Pancreas (tissue), 10 donors: ENCODE measurements at regions not wholly inside any gene's neighbourhood (a gene's known extent, or its start where the extent isn't known, plus 50 kb on each side); places are given as distances from the start of the nearest gene placed in this dataset.

Source experiments
- ATAC-seq, 4 donors: fragments of 200-7000 bp; cut with Tn5 transposase; one replicate each; pipeline versions ENCODE4 v1.8.0 to v1.9.1; 2020; ENCODE audit warnings: mild to moderate bottlenecking in 4 of 4, moderate library complexity in 4 of 4
- DNase-seq, 6 donors: peaks; one replicate each; pipeline ENCODE4 v3.0.0-alpha.2; 2020
- FAIRE-seq: peaks from 2 replicates; lab custom pipeline; 2012; peaks lifted over from hg19 to GRCh38; lab: Jason Lieb, UNC
- H3K27ac ChIP-seq, 4 donors: fragments of 200-600 bp; sonication (generic); 1 replicate in 3 of 4; 2 replicates in 1 of 4; pipeline versions ENCODE4 v1.5.0 to v1.8.0; 2020
- H3K27me3 ChIP-seq, 4 donors: fragments of 200-600 bp; one replicate each; pipeline ENCODE4 v1.8.0; 2021
- H3K36me3 ChIP-seq, 3 donors: fragments of 200-600 bp; sonication (generic) in 1 of 3; one replicate each; pipeline versions ENCODE4 v1.5.0 to v1.8.0; 2020 to 2021
- H3K4me1 ChIP-seq, 3 donors: fragments of 200-600 bp; one replicate each; pipeline ENCODE4 v1.8.0; 2021
- H3K4me3 ChIP-seq, 4 donors: fragments of 200-600 bp; sonication (generic) in 2 of 4; one replicate each; pipeline versions ENCODE4 v1.5.0 to v1.8.0; 2020 to 2021
- H3K9me3 ChIP-seq, 4 donors: fragments of 200-600 bp; one replicate each; pipeline ENCODE4 v1.8.0; 2021
- CTCF ChIP-seq, 4 donors: fragments of 200-600 bp; sonication (generic) in 3 of 4; IDR thresholded peaks; one replicate each; pipeline versions ENCODE4 v1.5.0 to v1.8.0; 2021; ENCODE audit warnings: antibody characterized with exemption in 4 of 4
- WGBS, 2 donors: extraction: QIAGEN DNeasy Blood & Tissue Kit; methylation state at CpG; one replicate each; pipeline ENCODE4 v1.1.7; 2013; 5-methylcytosine and 5-hydroxymethylcytosine counted together
- intact Hi-C, 3 donors: fragments of 100-400 bp; cut with DNase I; formaldehyde crosslinking; loops; one replicate each; pipeline versions ENCODE4 v1.11.1 to v1.14.2; 2022
- donor health status: healthy with polysubstance abuse.
- donor health status: DM: no; HTN: no; CAD: no; lungs with moderate emphysema.
- donor health status: DM: no; HTN: no; CAD: no.
- donor health status: control.
- donor health status: control.
- donor health status: Bipolar disorder and iron deficiency.
- donor health status: DM: yes; HTN: yes; CAD: no.
- donor health status: DM: no; HTN: no; CAD: no.
- donor health status: DM: no; HTN: no; CAD: no.
- donor health status: DM: yes; HTN: yes; CAD: no.

- intact Hi-C loops = no loop called here
- DNase-seq (no peak), ATAC-seq (no peak), FAIRE-seq (no peak)
- Histone ChIP-seq H3K9me3 (no peaks in the 10 kb centered on the region), H3K27me3 (no peaks in the 10 kb centered on the region), H3K4me3 (no peak overlapping the region), H3K27ac (no peak overlapping the region), H3K4me1 (peaks cover 0 to 8% (median 0%) of the 10 kb centered on the region in 3 donors), H3K36me3 (peaks cover 0 to 9% (median 0%) of the 10 kb centered on the region in 3 donors)
- no peak for TF ChIP-seq CTCF (IDR thresholded peaks at IDR 0.05)
- 86 to 91% methylated on average over 11 of the region's 11 CpGs for WGBS, 2 donors
Measured at GRCh38 chr15:62807539-62808130, 234.9 kb upstream of the TPM1 start.

- Histone ChIP-seq H3K27ac (no peak overlapping the region), H3K36me3 (peaks cover 0 to 9% (median 0%) of the 10 kb centered on the region in 3 donors), H3K4me3 (no peak overlapping the region), H3K27me3 (no peaks in the 10 kb centered on the region), H3K4me1 (peaks cover 0 to 12% (median 0%) of the 10 kb centered on the region in 3 donors), H3K9me3 (no peaks in the 10 kb centered on the region)
- intact Hi-C loops = no loop called here
- no peak for FAIRE-seq
- TF ChIP-seq CTCF (IDR thresholded peaks at IDR 0.05) = no peak
- no peak for ATAC-seq
- DNase-seq = no peak
- WGBS, 2 donors = 80 to 85% methylated on average over 8 of the region's 8 CpGs
Measured at GRCh38 chr15:62809115-62809967, 233.2 kb upstream of the TPM1 start.

GRCh38 chr15:62809968-62810260 lies 232.6 kb upstream of the TPM1 start:
- Histone ChIP-seq H3K4me3 (no peak overlapping the region), H3K4me1 (peaks cover 0 to 15% (median 0%) of the 10 kb centered on the region in 3 donors), H3K27me3 (no peaks in the 10 kb centered on the region), H3K27ac (no peak overlapping the region), H3K9me3 (no peaks in the 10 kb centered on the region), H3K36me3 (peaks cover 0 to 9% (median 0%) of the 10 kb centered on the region in 3 donors)
- no peak for TF ChIP-seq CTCF (IDR thresholded peaks at IDR 0.05)
- intact Hi-C loops = no loop called here
- WGBS, 2 donors = 96 to 97% methylated on average over 8 of the region's 8 CpGs
- no peak for DNase-seq
- ATAC-seq = no peak
- FAIRE-seq = no peak

- peak overlapping the region in 1 of 4 donors; percentile 50 for H3K27ac ChIP-seq
- H3K36me3 ChIP-seq = no peaks in the 10 kb centered on the region
- DNase-seq (no peak), FAIRE-seq (no peak), ATAC-seq (peak in 1 of 4 donors; percentile 22)
- H3K9me3 ChIP-seq = no peaks in the 10 kb centered on the region
- WGBS, 2 donors = 87 to 91% methylated on average over 7 of the region's 7 CpGs
- no peak overlapping the region for H3K4me3 ChIP-seq
- H3K27me3 ChIP-seq = no peaks in the 10 kb centered on the region
- H3K4me1 ChIP-seq = peaks cover 3 to 21% (median 5%) of the 10 kb centered on the region in 3 donors
- intact Hi-C loops = no loop called here
- TF ChIP-seq CTCF (IDR thresholded peaks at IDR 0.05) = no peak
Measured at GRCh38 chr15:62812515-62812835, 230.1 kb upstream of the TPM1 start.
